Liver (tissue), 8 donors: ENCODE measurements at regions not wholly inside any gene's neighbourhood (a gene's known extent, or its start where the extent isn't known, plus 50 kb on each side); places are given as distances from the start of the nearest gene placed in this dataset.

ENCODE experiments used
- DNase-seq: peaks from one replicate; pipeline ENCODE4 v3.0.0-alpha.2; 2017; ENCODE audit warnings: low spot score
- H3K27ac ChIP-seq, 2 donors: one replicate each; pipeline ENCODE4 v1.7.0; 2013; ENCODE audit warnings: inconsistent platforms in 2 of 2, low read length in 2 of 2, control low read depth in 1 of 2, low read depth in 1 of 2, mild to moderate bottlenecking in 1 of 2
- H3K27me3 ChIP-seq, 4 donors: one replicate each; pipeline versions ENCODE4 v1.6.1 to v1.7.0; 2013; ENCODE audit warnings: low read length in 3 of 4, inconsistent platforms in 1 of 4, mild to moderate bottlenecking in 1 of 4, moderate library complexity in 1 of 4; ENCODE audit not compliant: control insufficient read depth in 4 of 4, insufficient read depth in 4 of 4
- H3K36me3 ChIP-seq, 4 donors: one replicate each; pipeline versions ENCODE4 v1.6.1 to v1.7.0; 2013; ENCODE audit warnings: low read length in 3 of 4, mild to moderate bottlenecking in 3 of 4, low read depth in 1 of 4, moderate library complexity in 1 of 4; ENCODE audit not compliant: control insufficient read depth in 4 of 4, insufficient read depth in 3 of 4
- H3K4me1 ChIP-seq, 4 donors: one replicate each; pipeline versions ENCODE4 v1.6.1 to v1.7.0; 2013; ENCODE audit warnings: low read length in 3 of 4, mild to moderate bottlenecking in 3 of 4, moderate library complexity in 1 of 4; ENCODE audit not compliant: control insufficient read depth in 4 of 4, insufficient read depth in 4 of 4
- H3K4me3 ChIP-seq, 3 donors: one replicate each; pipeline versions ENCODE4 v1.6.1 to v1.7.0; 2013; ENCODE audit warnings: low read length in 3 of 3, control low read depth in 1 of 3, low read depth in 1 of 3, mild to moderate bottlenecking in 1 of 3
- H3K9ac ChIP-seq, 2 donors: one replicate each; pipeline ENCODE4 v1.7.0; 2013; ENCODE audit warnings: low read length in 2 of 2, mild to moderate bottlenecking in 2 of 2, moderate library complexity in 2 of 2, control low read depth in 1 of 2, low read depth in 1 of 2
- H3K9me3 ChIP-seq, 4 donors: one replicate each; pipeline versions ENCODE4 v1.6.1 to v1.7.0; 2013; ENCODE audit warnings: low read length in 3 of 4; ENCODE audit not compliant: control insufficient read depth in 4 of 4
- EGR1 ChIP-seq, 2 donors: IDR thresholded peaks; 2 replicates each; pipeline ENCODE4 v1.6.1; 2016 to 2018; ENCODE audit warnings: antibody characterized with exemption in 2 of 2, low read depth in 2 of 2
- FOXA1 ChIP-seq: IDR thresholded peaks from 2 replicates; pipeline ENCODE4 v1.6.1; 2016; ENCODE audit warnings: antibody characterized with exemption
- FOXA2 ChIP-seq: IDR thresholded peaks from 2 replicates; pipeline ENCODE4 v1.6.1; 2016; ENCODE audit warnings: antibody characterized with exemption
- GABPA ChIP-seq, 2 donors: IDR thresholded peaks in 1 of 2; conservative IDR thresholded peaks in 1 of 2; 2 replicates each; pipeline ENCODE4 v1.6.1; 2016; ENCODE audit warnings: antibody characterized with exemption in 2 of 2, mild to moderate bottlenecking in 1 of 2, moderate library complexity in 1 of 2
- HNF4A ChIP-seq, 2 donors: conservative IDR thresholded peaks; 2 replicates each; pipeline ENCODE4 v1.6.1; 2016; ENCODE audit warnings: antibody characterized with exemption in 2 of 2, mild to moderate bottlenecking in 2 of 2
- HNF4G ChIP-seq: IDR thresholded peaks from 2 replicates; pipeline ENCODE4 v1.6.1; 2016; ENCODE audit warnings: antibody characterized with exemption
- JUND ChIP-seq, 2 donors: IDR thresholded peaks; 2 replicates each; pipeline ENCODE4 v1.6.1; 2016; ENCODE audit warnings: antibody characterized with exemption in 2 of 2
- MAX ChIP-seq: IDR thresholded peaks from 2 replicates; pipeline ENCODE4 v1.6.1; 2016; ENCODE audit warnings: antibody characterized with exemption
- NR2F2 ChIP-seq: IDR thresholded peaks from 2 replicates; pipeline ENCODE4 v1.6.1; 2016; ENCODE audit warnings: antibody characterized with exemption
- RAD21 ChIP-seq, 2 donors: IDR thresholded peaks; 2 replicates each; pipeline ENCODE4 v1.6.1; 2016; ENCODE audit warnings: antibody characterized with exemption in 2 of 2, mild to moderate bottlenecking in 2 of 2
- RXRA ChIP-seq, 2 donors: IDR thresholded peaks; 2 replicates each; pipeline ENCODE4 v1.6.1; 2017 to 2018; ENCODE audit warnings: antibody characterized with exemption in 2 of 2, mild to moderate bottlenecking in 1 of 2
- TAF1 ChIP-seq: conservative IDR thresholded peaks from 2 replicates; pipeline ENCODE4 v1.6.1; 2016; ENCODE audit warnings: antibody characterized with exemption, mild to moderate bottlenecking
- YY1 ChIP-seq: IDR thresholded peaks from 2 replicates; pipeline ENCODE4 v1.6.1; 2016; ENCODE audit warnings: antibody characterized with exemption, mild to moderate bottlenecking
- ZBTB33 ChIP-seq: IDR thresholded peaks from 2 replicates; pipeline ENCODE4 v1.6.1; 2016; ENCODE audit warnings: antibody characterized with exemption
- WGBS: extraction: QIAGEN DNeasy Blood & Tissue Kit; methylation state at CpG from one replicate; pipeline ENCODE4 v1.1.7; 2013; 5-methylcytosine and 5-hydroxymethylcytosine counted together
- TF ChIP-seq, protein P1 (sequence below): fragments of 150-350 bp; IDR thresholded peaks from 2 replicates; pipeline ENCODE4 v1.5.1; 2017; ENCODE audit warnings: improper control_type of control experiment, low read depth, low read length; ENCODE audit not compliant: missing input control
- TF ChIP-seq, protein P2 (sequence below): IDR thresholded peaks from 2 replicates; pipeline ENCODE4 v1.6.1; 2016; ENCODE audit warnings: antibody characterized with exemption, mild to moderate bottlenecking
- donor health status: healthy.
- donor health status: healthy.
- donor health status: healthy.
- donor health status: healthy.
- donor health status: healthy.

GRCh38 chr3:163879172-163879571 lies 1199.1 kb downstream of the SI start:
- no peak overlapping the region for H3K4me3 ChIP-seq
- no peak for DNase-seq
- H3K9ac ChIP-seq = no peak overlapping the region
- WGBS = 92% methylated on average over 4 of the region's 4 CpGs
- peaks cover 0 to 3% (median 1%) of the 10 kb centered on the region in 4 donors for H3K9me3 ChIP-seq
- H3K27me3 ChIP-seq = no peaks in the 10 kb centered on the region
- no peak overlapping the region for H3K27ac ChIP-seq
- no peaks in the 10 kb centered on the region for H3K36me3 ChIP-seq
- no peaks in the 10 kb centered on the region for H3K4me1 ChIP-seq
- TF ChIP-seq FOXA2 (no peak), EGR1 (IDR thresholded peaks at IDR 0.05; ENCODE audit: low read depth in 2 of 2) (no peak), YY1 (no peak), JUND (IDR thresholded peaks at IDR 0.05) (no peak), GABPA (IDR thresholded peaks at IDR 0.05 in 1 of 2, conservative IDR thresholded peaks at IDR 0.05 in 1 of 2) (no peak), RXRA (IDR thresholded peaks at IDR 0.05) (no peak), ZBTB33 (no peak), HNF4G (no peak), HNF4A (conservative IDR thresholded peaks at IDR 0.05) (no peak)
- TF ChIP-seq, protein P1, sequence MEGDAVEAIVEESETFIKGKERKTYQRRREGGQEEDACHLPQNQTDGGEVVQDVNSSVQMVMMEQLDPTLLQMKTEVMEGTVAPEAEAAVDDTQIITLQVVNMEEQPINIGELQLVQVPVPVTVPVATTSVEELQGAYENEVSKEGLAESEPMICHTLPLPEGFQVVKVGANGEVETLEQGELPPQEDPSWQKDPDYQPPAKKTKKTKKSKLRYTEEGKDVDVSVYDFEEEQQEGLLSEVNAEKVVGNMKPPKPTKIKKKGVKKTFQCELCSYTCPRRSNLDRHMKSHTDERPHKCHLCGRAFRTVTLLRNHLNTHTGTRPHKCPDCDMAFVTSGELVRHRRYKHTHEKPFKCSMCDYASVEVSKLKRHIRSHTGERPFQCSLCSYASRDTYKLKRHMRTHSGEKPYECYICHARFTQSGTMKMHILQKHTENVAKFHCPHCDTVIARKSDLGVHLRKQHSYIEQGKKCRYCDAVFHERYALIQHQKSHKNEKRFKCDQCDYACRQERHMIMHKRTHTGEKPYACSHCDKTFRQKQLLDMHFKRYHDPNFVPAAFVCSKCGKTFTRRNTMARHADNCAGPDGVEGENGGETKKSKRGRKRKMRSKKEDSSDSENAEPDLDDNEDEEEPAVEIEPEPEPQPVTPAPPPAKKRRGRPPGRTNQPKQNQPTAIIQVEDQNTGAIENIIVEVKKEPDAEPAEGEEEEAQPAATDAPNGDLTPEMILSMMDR = no peak
- TF ChIP-seq, protein P2, sequence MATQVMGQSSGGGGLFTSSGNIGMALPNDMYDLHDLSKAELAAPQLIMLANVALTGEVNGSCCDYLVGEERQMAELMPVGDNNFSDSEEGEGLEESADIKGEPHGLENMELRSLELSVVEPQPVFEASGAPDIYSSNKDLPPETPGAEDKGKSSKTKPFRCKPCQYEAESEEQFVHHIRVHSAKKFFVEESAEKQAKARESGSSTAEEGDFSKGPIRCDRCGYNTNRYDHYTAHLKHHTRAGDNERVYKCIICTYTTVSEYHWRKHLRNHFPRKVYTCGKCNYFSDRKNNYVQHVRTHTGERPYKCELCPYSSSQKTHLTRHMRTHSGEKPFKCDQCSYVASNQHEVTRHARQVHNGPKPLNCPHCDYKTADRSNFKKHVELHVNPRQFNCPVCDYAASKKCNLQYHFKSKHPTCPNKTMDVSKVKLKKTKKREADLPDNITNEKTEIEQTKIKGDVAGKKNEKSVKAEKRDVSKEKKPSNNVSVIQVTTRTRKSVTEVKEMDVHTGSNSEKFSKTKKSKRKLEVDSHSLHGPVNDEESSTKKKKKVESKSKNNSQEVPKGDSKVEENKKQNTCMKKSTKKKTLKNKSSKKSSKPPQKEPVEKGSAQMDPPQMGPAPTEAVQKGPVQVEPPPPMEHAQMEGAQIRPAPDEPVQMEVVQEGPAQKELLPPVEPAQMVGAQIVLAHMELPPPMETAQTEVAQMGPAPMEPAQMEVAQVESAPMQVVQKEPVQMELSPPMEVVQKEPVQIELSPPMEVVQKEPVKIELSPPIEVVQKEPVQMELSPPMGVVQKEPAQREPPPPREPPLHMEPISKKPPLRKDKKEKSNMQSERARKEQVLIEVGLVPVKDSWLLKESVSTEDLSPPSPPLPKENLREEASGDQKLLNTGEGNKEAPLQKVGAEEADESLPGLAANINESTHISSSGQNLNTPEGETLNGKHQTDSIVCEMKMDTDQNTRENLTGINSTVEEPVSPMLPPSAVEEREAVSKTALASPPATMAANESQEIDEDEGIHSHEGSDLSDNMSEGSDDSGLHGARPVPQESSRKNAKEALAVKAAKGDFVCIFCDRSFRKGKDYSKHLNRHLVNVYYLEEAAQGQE = no peak

DNA sequence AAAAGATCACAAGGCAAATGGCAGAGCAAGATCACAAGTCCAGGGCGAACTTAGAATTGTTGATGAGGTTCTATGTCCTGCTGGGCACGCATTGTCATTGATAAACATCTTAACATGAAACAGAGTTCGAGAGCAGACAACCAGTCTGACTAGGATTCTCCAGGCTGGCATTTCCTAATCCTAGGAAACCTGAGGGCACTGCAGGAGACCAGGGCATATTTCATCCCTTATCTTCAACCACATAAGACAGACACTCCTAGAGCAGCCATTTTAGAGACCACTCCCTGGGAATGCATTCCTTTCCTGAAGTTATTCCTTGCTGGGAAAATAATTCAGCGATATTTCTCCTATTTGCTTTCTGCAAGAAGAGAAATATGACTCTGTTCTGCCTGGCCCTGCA lies 1199.9 kb downstream of the SI start:
- Histone ChIP-seq H3K27me3 (no peaks in the 10 kb centered on the region), H3K9me3 (peaks cover 0 to 3% (median 1%) of the 10 kb centered on the region in 4 donors), H3K9ac (no peak overlapping the region), H3K4me3 (no peak overlapping the region), H3K27ac (no peak overlapping the region), H3K4me1 (no peaks in the 10 kb centered on the region), H3K36me3 (no peaks in the 10 kb centered on the region)
- no peak for DNase-seq
- 79% methylated on average over 4 of the region's 4 CpGs for WGBS
- no peak for TF ChIP-seq ZBTB33
- TF ChIP-seq, protein P2 = no peak
- TF ChIP-seq MAX = no peak
- no peak for TF ChIP-seq FOXA2
- no peak for TF ChIP-seq EGR1 (IDR thresholded peaks at IDR 0.05; ENCODE audit: low read depth in 2 of 2)
- TF ChIP-seq TAF1 = no peak
- TF ChIP-seq HNF4G = no peak
- TF ChIP-seq GABPA (IDR thresholded peaks at IDR 0.05 in 1 of 2, conservative IDR thresholded peaks at IDR 0.05 in 1 of 2) = no peak
- no peak for TF ChIP-seq RXRA (IDR thresholded peaks at IDR 0.05)
- TF ChIP-seq, protein P1 = no peak
- TF ChIP-seq RAD21 (IDR thresholded peaks at IDR 0.05) = no peak
- no peak for TF ChIP-seq NR2F2
- TF ChIP-seq FOXA1 = no peak
- TF ChIP-seq HNF4A (conservative IDR thresholded peaks at IDR 0.05) = no peak
